ENCODE measurements at regions not wholly inside any gene's neighbourhood (a gene's known extent, or its start where the extent isn't known, plus 50 kb on each side); places are given as distances from the start of the nearest gene placed in this dataset.

DNA sequence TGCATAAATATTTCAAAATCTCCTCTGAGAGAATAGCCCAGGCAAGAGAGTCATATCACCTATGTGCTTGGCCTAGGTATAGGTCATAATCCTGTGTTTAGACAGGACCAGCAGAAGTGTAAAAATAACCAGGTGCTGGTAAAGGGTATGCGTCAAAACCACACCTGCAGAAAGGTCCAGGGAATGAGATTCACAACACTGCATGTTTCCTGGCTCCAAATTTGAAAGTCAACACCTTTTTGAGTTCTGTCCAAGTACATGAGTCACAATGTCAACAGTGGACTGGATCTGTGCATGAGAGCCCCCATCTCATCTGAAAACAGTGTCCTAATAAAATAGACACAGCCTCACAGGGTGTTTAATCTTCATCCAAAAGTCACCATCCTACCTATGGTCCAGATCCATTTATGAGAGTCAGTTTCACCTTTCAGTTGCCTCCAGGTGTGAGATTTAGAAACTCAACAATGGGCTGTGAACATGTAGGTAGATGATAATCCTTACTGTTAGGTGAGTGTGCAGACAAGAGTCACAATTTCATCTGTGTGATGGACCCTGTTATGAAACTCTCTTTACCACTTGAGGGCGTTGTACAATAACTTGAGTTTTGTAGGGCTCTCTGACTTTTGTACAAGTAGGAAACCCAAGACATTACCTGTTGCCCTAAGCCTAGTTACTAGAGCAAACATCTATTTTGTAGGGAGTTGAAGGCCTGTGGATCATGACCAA lies 2100.7 kb downstream of the TP53TG3F start:
- H3K9me3 ChIP-seq (ENCODE audit: low read length) = no peaks in the 10 kb centered on the region
- intact Hi-C loops (cut with micrococcal nuclease) = no loop called here

DNA sequence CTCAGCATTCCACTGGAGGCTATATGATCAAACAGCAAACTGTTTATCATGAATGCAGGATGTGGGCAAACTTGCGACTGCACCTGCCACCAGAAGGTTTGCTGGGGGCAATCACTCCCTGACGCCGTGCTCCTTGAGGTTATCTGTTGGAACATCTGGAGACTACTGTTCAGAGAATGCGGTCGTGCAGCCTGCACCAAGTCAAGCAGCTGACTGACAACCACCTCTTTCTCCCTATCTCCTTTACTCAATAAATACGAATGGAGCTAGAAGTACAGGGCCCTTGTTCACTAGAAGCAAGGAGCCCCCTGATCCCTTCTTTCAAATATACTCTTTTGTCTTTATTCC lies 2101.2 kb downstream of the TP53TG3F start:
- Histone ChIP-seq H3F3A (ENCODE audit: low read length, unreplicated experiment) (no peaks in the 10 kb centered on the region), H3K9ac (ENCODE audit: low read length) (no peak overlapping the region), H3K4me1 (ENCODE audit: insufficient read depth, low read length) (no peaks in the 10 kb centered on the region), H3K4me3 (ENCODE audit: low read length) (no peak overlapping the region), H3K4me2 (ENCODE audit: low read length) (no peak overlapping the region), H3K27me3 (ENCODE audit: low read length) (no peaks in the 10 kb centered on the region), H3K9me3 (ENCODE audit: low read length) (no peaks in the 10 kb centered on the region), H3K79me2 (ENCODE audit: low read length) (no peaks in the 10 kb centered on the region), H3K9me2 (replicated peaks; ENCODE audit: low read length) (no peaks in the 10 kb centered on the region), H2AFZ (ENCODE audit: low read length) (no peak overlapping the region), H3K36me3 (ENCODE audit: low read depth, low read length) (no peaks in the 10 kb centered on the region), H3K27ac (ENCODE audit: low read length) (no peak overlapping the region), H4K20me1 (ENCODE audit: low read length) (no peaks in the 10 kb centered on the region)
- no peak for DNase-seq
- TF ChIP-seq CTCF (conservative IDR thresholded peaks at IDR 0.05; ENCODE audit: low read depth, low read length) (no peak), EZH2 (IDR thresholded peaks at IDR 0.05; ENCODE audit: low read length, unreplicated experiment) (no peak), EZH2phosphoT487 (IDR thresholded peaks at IDR 0.05; ENCODE audit: borderline replicate concordance, low read length) (no peak)
- BruUV-seq (replicated peaks) = no TSS peak
- no peak for ATAC-seq
- POLR2A ChIA-PET (ENCODE audit: unreplicated experiment) = no interaction called here
- CTCF ChIA-PET = no interaction called here
- intact Hi-C loops (cut with micrococcal nuclease) = no loop called here

More for the DNA sequence above, 2100.7 kb downstream of the TP53TG3F start:
- CTCF ChIA-PET = no interaction called here
- BruUV-seq (replicated peaks) = no TSS peak
- Histone ChIP-seq H3K36me3 (ENCODE audit: low read depth, low read length) (no peaks in the 10 kb centered on the region), H3K79me2 (ENCODE audit: low read length) (no peaks in the 10 kb centered on the region), H3K4me3 (ENCODE audit: low read length) (no peak overlapping the region), H2AFZ (ENCODE audit: low read length) (no peak overlapping the region), H4K20me1 (ENCODE audit: low read length) (no peaks in the 10 kb centered on the region), H3K4me1 (ENCODE audit: insufficient read depth, low read length) (no peaks in the 10 kb centered on the region), H3K9ac (ENCODE audit: low read length) (no peak overlapping the region), H3F3A (ENCODE audit: low read length, unreplicated experiment) (no peaks in the 10 kb centered on the region), H3K9me2 (replicated peaks; ENCODE audit: low read length) (no peaks in the 10 kb centered on the region), H3K27me3 (ENCODE audit: low read length) (no peaks in the 10 kb centered on the region), H3K4me2 (ENCODE audit: low read length) (no peak overlapping the region), H3K27ac (ENCODE audit: low read length) (no peak overlapping the region)
- ATAC-seq (no peak), DNase-seq (peak; percentile 28)
- no peak for TF ChIP-seq CTCF (conservative IDR thresholded peaks at IDR 0.05; ENCODE audit: low read depth, low read length)
- POLR2A ChIA-PET (ENCODE audit: unreplicated experiment) = no interaction called here

DNA sequence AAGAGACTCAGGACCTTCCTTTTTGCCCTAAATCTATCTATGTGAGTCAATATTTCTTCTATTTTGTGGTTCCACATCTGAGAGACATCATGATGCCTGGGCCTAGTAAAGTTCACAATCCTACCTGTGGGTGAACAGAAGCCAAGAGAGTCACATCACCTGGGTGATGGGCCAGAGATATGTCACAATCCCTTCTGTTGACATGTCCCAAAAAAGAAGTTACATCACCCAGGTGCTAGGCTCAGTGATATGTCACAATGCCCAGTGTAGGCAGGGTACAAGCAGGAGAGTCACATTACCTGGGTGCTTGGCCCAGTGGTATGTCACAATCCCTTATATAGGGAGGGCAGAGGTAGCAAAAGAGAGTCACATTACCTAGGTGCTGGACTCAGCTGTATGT lies 2101.9 kb downstream of the TP53TG3F start:
- Histone ChIP-seq H3F3A (ENCODE audit: low read length, unreplicated experiment) (no peaks in the 10 kb centered on the region), H3K79me2 (ENCODE audit: low read length) (no peaks in the 10 kb centered on the region), H2AFZ (ENCODE audit: low read length) (no peak overlapping the region), H3K9me3 (ENCODE audit: low read length) (no peaks in the 10 kb centered on the region), H3K36me3 (ENCODE audit: low read depth, low read length) (no peaks in the 10 kb centered on the region), H3K4me3 (ENCODE audit: low read length) (no peak overlapping the region), H4K20me1 (ENCODE audit: low read length) (no peaks in the 10 kb centered on the region), H3K9ac (ENCODE audit: low read length) (no peak overlapping the region), H3K27ac (ENCODE audit: low read length) (no peak overlapping the region), H3K4me1 (ENCODE audit: insufficient read depth, low read length) (no peaks in the 10 kb centered on the region), H3K4me2 (ENCODE audit: low read length) (no peak overlapping the region), H3K9me2 (replicated peaks; ENCODE audit: low read length) (no peaks in the 10 kb centered on the region), H3K27me3 (ENCODE audit: low read length) (no peaks in the 10 kb centered on the region)
- ATAC-seq = no peak
- no peak for DNase-seq
- BruUV-seq (replicated peaks) = no TSS peak
- no peak for TF ChIP-seq EZH2phosphoT487 (IDR thresholded peaks at IDR 0.05; ENCODE audit: borderline replicate concordance, low read length)
- no peak for TF ChIP-seq CTCF (conservative IDR thresholded peaks at IDR 0.05; ENCODE audit: low read depth, low read length)
- no peak for TF ChIP-seq EZH2 (IDR thresholded peaks at IDR 0.05; ENCODE audit: low read length, unreplicated experiment)
- ChIA-PET POLR2A (ENCODE audit: unreplicated experiment) (no interaction called here), CTCF (no interaction called here)
- intact Hi-C loops (cut with micrococcal nuclease) = no loop called here

Data from PC-3 (cell line).